ENCODE measurements at regions not wholly inside any gene's neighbourhood (a gene's known extent, or its start where the extent isn't known, plus 50 kb on each side); places are given as distances from the start of the nearest gene placed in this dataset.
A peak's percentile ranks its signal among the peaks of the same experiment; 100 is the strongest.

DNA sequence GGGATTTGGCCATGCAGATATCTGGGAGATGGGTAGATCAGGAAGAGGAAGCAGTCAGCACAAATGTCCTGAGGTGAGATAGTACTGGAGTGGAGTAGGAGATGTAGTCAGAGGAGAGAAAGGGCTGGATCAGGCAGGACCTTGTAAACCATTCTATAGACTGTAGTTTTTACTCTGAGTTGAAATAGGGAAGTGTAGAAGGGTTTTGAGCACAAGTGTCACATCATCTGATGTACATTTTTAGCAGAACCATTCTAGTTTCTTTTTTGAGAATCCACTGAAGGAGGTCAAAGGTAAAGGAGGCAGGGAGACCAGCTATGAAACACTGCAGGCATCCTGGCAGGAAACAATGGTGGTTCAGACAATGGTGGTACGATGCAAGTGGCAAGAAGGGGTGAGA is 194.6 kb upstream of the RRP15 start:
- H3K36me3 Mint-ChIP-seq (ENCODE audit: insufficient read depth), result no peaks in the 10 kb centered on the region
- no peak overlapping the region for H3K27ac Mint-ChIP-seq (ENCODE audit: low read depth)
- no peaks in the 10 kb centered on the region for H3K4me1 Mint-ChIP-seq
- DNase-seq (ENCODE audit: low spot score in 2 of 2), result no peak
- H3K4me3 Mint-ChIP-seq, result no peak overlapping the region
- ATAC-seq (replicated peaks; ENCODE audit: extremely low read depth, poor library complexity, severe bottlenecking), result no peak
- no peaks in the 10 kb centered on the region for H3K27me3 Mint-ChIP-seq
- H3K9me3 Mint-ChIP-seq, result no peaks in the 10 kb centered on the region

- H3K4me1 Mint-ChIP-seq, result no peaks in the 10 kb centered on the region
- no peak for ATAC-seq (replicated peaks; ENCODE audit: extremely low read depth, poor library complexity, severe bottlenecking)
- no peak overlapping the region for H3K27ac Mint-ChIP-seq (ENCODE audit: low read depth)
- no peaks in the 10 kb centered on the region for H3K36me3 Mint-ChIP-seq (ENCODE audit: insufficient read depth)
- DNase-seq (ENCODE audit: low spot score in 2 of 2), result no peak
- no peaks in the 10 kb centered on the region for H3K27me3 Mint-ChIP-seq
- no peak overlapping the region for H3K4me3 Mint-ChIP-seq
- H3K9me3 Mint-ChIP-seq, result peaks cover 17% of the 10 kb centered on the region
Measured at GRCh38 chr1:218101409-218101808, 183.7 kb upstream of the RRP15 start.

- no peak for DNase-seq (ENCODE audit: low spot score in 2 of 2)
- Mint-ChIP-seq H3K36me3 (ENCODE audit: insufficient read depth) (no peaks in the 10 kb centered on the region), H3K4me3 (no peak overlapping the region), H3K9me3 (peaks cover 16% of the 10 kb centered on the region), H3K27me3 (no peaks in the 10 kb centered on the region), H3K4me1 (no peaks in the 10 kb centered on the region), H3K27ac (ENCODE audit: low read depth) (no peak overlapping the region)
- no peak for ATAC-seq (replicated peaks; ENCODE audit: extremely low read depth, poor library complexity, severe bottlenecking)
Measured at GRCh38 chr1:218108034-218108433, 177.1 kb upstream of the RRP15 start.

GRCh38 chr1:218112862-218113261 is 172.2 kb upstream of the RRP15 start:
- no peak overlapping the region for H3K27ac Mint-ChIP-seq (ENCODE audit: low read depth)
- H3K9me3 Mint-ChIP-seq, result peaks cover 10% of the 10 kb centered on the region
- H3K4me1 Mint-ChIP-seq, result no peaks in the 10 kb centered on the region
- H3K4me3 Mint-ChIP-seq, result no peak overlapping the region
- no peaks in the 10 kb centered on the region for H3K36me3 Mint-ChIP-seq (ENCODE audit: insufficient read depth)
- DNase-seq (ENCODE audit: low spot score in 2 of 2), result no peak
- no peaks in the 10 kb centered on the region for H3K27me3 Mint-ChIP-seq
- ATAC-seq (replicated peaks; ENCODE audit: extremely low read depth, poor library complexity, severe bottlenecking), result no peak

DNA sequence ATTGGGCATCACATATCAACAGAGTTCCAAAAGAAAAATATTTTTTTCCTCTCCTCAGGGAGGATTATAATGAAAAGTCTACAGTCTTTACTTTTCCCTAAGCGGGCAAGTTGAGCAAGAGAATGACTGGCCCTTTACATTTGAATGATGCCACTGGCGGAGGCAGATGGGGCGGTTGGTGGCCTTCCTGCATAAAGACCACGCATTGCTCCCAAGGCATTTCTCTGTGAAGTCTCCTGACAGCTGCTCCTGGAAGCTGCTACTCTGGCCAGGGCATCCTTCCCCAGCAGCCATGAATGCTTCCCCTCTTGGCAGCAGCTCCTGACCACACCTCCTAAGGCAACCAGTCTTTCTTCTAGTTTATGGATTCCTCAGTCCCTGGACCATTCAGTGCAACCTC is 161.1 kb upstream of the RRP15 start:
- ATAC-seq (replicated peaks; ENCODE audit: extremely low read depth, poor library complexity, severe bottlenecking) (no peak), DNase-seq (ENCODE audit: low spot score in 2 of 2) (no peak)
- Mint-ChIP-seq H3K27ac (ENCODE audit: low read depth) (no peak overlapping the region), H3K9me3 (no peaks in the 10 kb centered on the region), H3K4me3 (no peak overlapping the region), H3K36me3 (ENCODE audit: insufficient read depth) (no peaks in the 10 kb centered on the region), H3K4me1 (no peaks in the 10 kb centered on the region), H3K27me3 (no peaks in the 10 kb centered on the region)

DNA sequence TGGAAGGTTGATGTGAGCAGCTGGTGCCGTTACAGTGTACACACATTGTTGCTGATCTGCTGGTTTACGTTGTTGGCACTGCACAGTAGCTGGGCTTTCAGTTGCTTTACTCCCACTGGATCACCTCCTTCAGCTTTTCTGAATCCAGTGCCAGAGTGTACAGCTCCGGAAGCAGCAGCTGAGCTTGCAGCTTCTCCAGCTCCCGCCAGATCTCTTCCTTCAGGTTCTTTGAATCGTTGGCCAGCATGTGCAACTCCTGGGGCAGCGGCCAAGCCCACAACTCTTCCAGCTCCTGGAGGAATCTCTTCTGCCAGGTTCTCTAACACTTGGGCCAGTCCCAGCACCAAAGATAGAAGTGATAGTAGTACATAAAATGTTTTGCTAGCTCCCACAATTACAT is 149.7 kb upstream of the RRP15 start:
- Mint-ChIP-seq H3K27ac (ENCODE audit: low read depth) (no peak overlapping the region), H3K4me3 (no peak overlapping the region), H3K27me3 (no peaks in the 10 kb centered on the region), H3K36me3 (ENCODE audit: insufficient read depth) (no peaks in the 10 kb centered on the region), H3K9me3 (peaks cover 15% of the 10 kb centered on the region), H3K4me1 (no peaks in the 10 kb centered on the region)
- ATAC-seq (replicated peaks; ENCODE audit: extremely low read depth, poor library complexity, severe bottlenecking) (no peak), DNase-seq (ENCODE audit: low spot score in 2 of 2) (no peak)

- peaks cover 28% of the 10 kb centered on the region for H3K9me3 Mint-ChIP-seq
- ATAC-seq (replicated peaks; ENCODE audit: extremely low read depth, poor library complexity, severe bottlenecking) (no peak), DNase-seq (ENCODE audit: low spot score in 2 of 2) (no peak)
- no peak overlapping the region for H3K27ac Mint-ChIP-seq (ENCODE audit: low read depth)
- no peaks in the 10 kb centered on the region for H3K36me3 Mint-ChIP-seq (ENCODE audit: insufficient read depth)
- no peak overlapping the region for H3K4me3 Mint-ChIP-seq
- H3K27me3 Mint-ChIP-seq, result no peaks in the 10 kb centered on the region
- H3K4me1 Mint-ChIP-seq, result no peaks in the 10 kb centered on the region
Measured at GRCh38 chr1:218139761-218140160, 145.3 kb upstream of the RRP15 start.

GRCh38 chr1:218156595-218156994 is 128.5 kb upstream of the RRP15 start:
- no peaks in the 10 kb centered on the region for H3K36me3 Mint-ChIP-seq (ENCODE audit: insufficient read depth)
- H3K27me3 Mint-ChIP-seq, result peaks cover 23% of the 10 kb centered on the region
- peaks cover 6% of the 10 kb centered on the region for H3K9me3 Mint-ChIP-seq
- no peak for ATAC-seq (replicated peaks; ENCODE audit: extremely low read depth, poor library complexity, severe bottlenecking)
- no peak overlapping the region for H3K4me3 Mint-ChIP-seq
- no peak for DNase-seq (ENCODE audit: low spot score in 2 of 2)
- H3K4me1 Mint-ChIP-seq, result no peaks in the 10 kb centered on the region
- no peak overlapping the region for H3K27ac Mint-ChIP-seq (ENCODE audit: low read depth)

GRCh38 chr1:218163371-218163770 is 121.7 kb upstream of the RRP15 start:
- H3K4me3 Mint-ChIP-seq, result no peak overlapping the region
- no peak for ATAC-seq (replicated peaks; ENCODE audit: extremely low read depth, poor library complexity, severe bottlenecking)
- peaks cover 6% of the 10 kb centered on the region for H3K4me1 Mint-ChIP-seq
- no peak overlapping the region for H3K27ac Mint-ChIP-seq (ENCODE audit: low read depth)
- no peak for DNase-seq (ENCODE audit: low spot score in 2 of 2)
- peaks cover 33% of the 10 kb centered on the region for H3K27me3 Mint-ChIP-seq
- peaks cover 3% of the 10 kb centered on the region for H3K36me3 Mint-ChIP-seq (ENCODE audit: insufficient read depth)
- H3K9me3 Mint-ChIP-seq, result no peaks in the 10 kb centered on the region

GRCh38 chr1:218164111-218164929 is 120.8 kb upstream of the RRP15 start:
- ATAC-seq (replicated peaks; ENCODE audit: extremely low read depth, poor library complexity, severe bottlenecking) (no peak), DNase-seq (ENCODE audit: low spot score in 2 of 2) (no peak)
- Mint-ChIP-seq H3K27ac (ENCODE audit: low read depth) (no peak overlapping the region), H3K36me3 (ENCODE audit: insufficient read depth) (peaks cover 3% of the 10 kb centered on the region), H3K4me1 (peaks cover 6% of the 10 kb centered on the region), H3K27me3 (peaks cover 33% of the 10 kb centered on the region), H3K9me3 (no peaks in the 10 kb centered on the region), H3K4me3 (peak overlapping the region; percentile 74)

DNA sequence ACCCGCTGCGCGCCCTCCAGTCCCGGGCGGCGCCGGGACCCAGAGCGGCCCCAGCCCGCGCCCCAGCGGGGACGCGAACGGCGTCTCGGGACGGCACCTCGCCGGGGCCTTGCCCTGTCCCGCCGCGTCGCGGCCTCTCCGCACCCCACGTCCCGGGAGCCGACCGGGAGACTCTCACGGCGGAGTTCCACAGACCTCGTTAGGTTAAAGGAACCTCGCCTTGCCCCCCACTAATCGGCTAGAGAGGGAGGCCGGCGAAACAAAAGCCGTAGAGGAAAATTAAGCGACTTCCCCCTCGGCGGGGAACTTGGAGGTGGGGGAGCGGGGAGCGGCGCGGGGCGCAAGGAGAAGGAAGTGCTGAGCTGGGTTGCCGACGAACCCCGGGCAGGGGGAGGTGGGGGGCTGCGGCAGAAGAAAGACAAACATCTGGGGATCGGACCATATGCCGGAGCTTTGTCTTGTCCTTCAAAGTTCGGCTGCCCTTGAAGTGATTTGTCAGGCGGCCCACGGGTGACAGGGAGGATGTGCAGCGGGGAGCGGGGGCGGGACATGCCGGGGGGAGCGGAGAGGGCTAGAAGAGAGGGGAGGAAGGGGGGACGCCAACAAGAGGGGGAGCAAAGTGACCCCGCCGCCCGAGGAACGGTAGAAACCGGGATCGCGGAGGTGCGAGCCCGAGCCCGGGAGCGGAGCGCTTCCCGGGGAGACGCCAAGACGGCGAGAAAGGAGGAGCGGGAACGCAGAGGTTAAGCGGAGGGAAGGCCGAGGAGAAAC is 120.0 kb upstream of the RRP15 start:
- no peak for DNase-seq (ENCODE audit: low spot score in 2 of 2)
- Mint-ChIP-seq H3K27me3 (peaks cover 33% of the 10 kb centered on the region), H3K9me3 (no peaks in the 10 kb centered on the region), H3K4me3 (peak overlapping the region; percentile 54), H3K27ac (ENCODE audit: low read depth) (no peak overlapping the region), H3K4me1 (peaks cover 6% of the 10 kb centered on the region), H3K36me3 (ENCODE audit: insufficient read depth) (peaks cover 3% of the 10 kb centered on the region)
- no peak for ATAC-seq (replicated peaks; ENCODE audit: extremely low read depth, poor library complexity, severe bottlenecking)

GRCh38 chr1:218165701-218166114 is 119.4 kb upstream of the RRP15 start:
- H3K9me3 Mint-ChIP-seq, result no peaks in the 10 kb centered on the region
- ATAC-seq (replicated peaks; ENCODE audit: extremely low read depth, poor library complexity, severe bottlenecking) (no peak), DNase-seq (ENCODE audit: low spot score in 2 of 2) (no peak)
- H3K27ac Mint-ChIP-seq (ENCODE audit: low read depth), result no peak overlapping the region
- H3K4me3 Mint-ChIP-seq, result peak overlapping the region; percentile 54
- H3K27me3 Mint-ChIP-seq, result peaks cover 33% of the 10 kb centered on the region
- peaks cover 3% of the 10 kb centered on the region for H3K36me3 Mint-ChIP-seq (ENCODE audit: insufficient read depth)
- peaks cover 6% of the 10 kb centered on the region for H3K4me1 Mint-ChIP-seq

Measured in central memory CD8-positive, alpha-beta T cell (primary cell).